MM.1S (cell line): ENCODE measurements at regions not wholly inside any gene's neighbourhood (a gene's known extent, or its start where the extent isn't known, plus 50 kb on each side); places are given as distances from the start of the nearest gene placed in this dataset.

Experiments
- DNase-seq: peaks from one replicate; pipeline ENCODE4 v3.0.0-alpha.2; 2015
- H2AFZ ChIP-seq: fragments of 300-600 bp; sonication (generic); 2 replicates; pipeline ENCODE4 v1.6.0; 2016; ENCODE audit warnings: antibody characterized with exemption, low read length
- H3F3A ChIP-seq: fragments of 300-600 bp; sonication (generic); 2 replicates; pipeline ENCODE4 v1.6.1; 2016; ENCODE audit warnings: mild to moderate bottlenecking, antibody characterized with exemption, low read length, moderate library complexity, mixed read lengths; ENCODE audit not compliant: insufficient read depth
- H3K27ac ChIP-seq: fragments of 300-600 bp; sonication (generic); 2 replicates; pipeline ENCODE4 v1.5.1; 2016; ENCODE audit warnings: mild to moderate bottlenecking, low read length
- H3K27me3 ChIP-seq: fragments of 300-600 bp; sonication (generic); replicated peaks from 2 replicates; pipeline ENCODE4 v1.6.0; 2016; ENCODE audit warnings: low read length; ENCODE audit not compliant: insufficient read depth
- H3K36me3 ChIP-seq: fragments of 300-600 bp; sonication (generic); replicated peaks from 2 replicates; pipeline ENCODE4 v1.6.1; 2016; ENCODE audit warnings: mild to moderate bottlenecking, low read length, mixed read lengths; ENCODE audit not compliant: insufficient read depth
- H3K4me1 ChIP-seq: fragments of 300-600 bp; sonication (generic); 2 replicates; pipeline ENCODE4 v1.6.1; 2016; ENCODE audit warnings: low read length, mixed read lengths
- H3K4me2 ChIP-seq: fragments of 300-600 bp; sonication (generic); 2 replicates; pipeline ENCODE4 v1.6.0; 2016; ENCODE audit warnings: low read depth, low read length
- H3K4me3 ChIP-seq: fragments of 300-600 bp; sonication (generic); 2 replicates; pipeline ENCODE4 v1.5.1; 2016; ENCODE audit warnings: low read length, mixed read lengths
- H3K79me2 ChIP-seq: fragments of 300-600 bp; sonication (generic); 2 replicates; pipeline ENCODE4 v1.6.1; 2016; ENCODE audit warnings: mixed run types, low read length, mixed read lengths
- H3K9ac ChIP-seq: fragments of 300-600 bp; sonication (generic); 2 replicates; pipeline ENCODE4 v1.6.1; 2016; ENCODE audit warnings: low read length, mixed read lengths
- H3K9me2 ChIP-seq: fragments of 300-600 bp; sonication (generic); replicated peaks from 2 replicates; pipeline ENCODE4 v1.6.1; 2016; ENCODE audit warnings: mild to moderate bottlenecking, low read length, mixed read lengths; ENCODE audit not compliant: insufficient read depth
- H3K9me3 ChIP-seq: fragments of 300-600 bp; sonication (generic); replicated peaks from 2 replicates; pipeline ENCODE4 v1.6.1; 2016; ENCODE audit warnings: mild to moderate bottlenecking, low read length, mixed read lengths; ENCODE audit not compliant: insufficient read depth
- H4K20me1 ChIP-seq: fragments of 300-600 bp; sonication (generic); 2 replicates; pipeline ENCODE4 v1.6.1; 2016; ENCODE audit warnings: mild to moderate bottlenecking, low read length, moderate library complexity, mixed read lengths; ENCODE audit not compliant: insufficient read depth
- CTCF ChIP-seq: fragments of 300-600 bp; sonication (generic); IDR thresholded peaks from 2 replicates; pipeline ENCODE4 v1.5.1; 2016; ENCODE audit warnings: antibody characterized with exemption, low read length, mixed read lengths
- EZH2 ChIP-seq: fragments of 300-600 bp; sonication (generic); optimal IDR thresholded peaks from 2 replicates; pipeline ENCODE3; 2017; ENCODE audit warnings: low read depth, mild to moderate bottlenecking, antibody characterized with exemption, low read length, mixed read lengths
- EZH2phosphoT487 ChIP-seq: fragments of 300-600 bp; sonication (generic); IDR thresholded peaks from 2 replicates; pipeline ENCODE4 v1.6.1; 2018; ENCODE audit warnings: antibody characterized with exemption, low read length

- Histone ChIP-seq H3K9me2 (no peaks in the 10 kb centered on the region), H3K4me1 (no peaks in the 10 kb centered on the region), H3F3A (no peaks in the 10 kb centered on the region), H3K27ac (no peak overlapping the region), H3K27me3 (no peaks in the 10 kb centered on the region), H3K36me3 (no peaks in the 10 kb centered on the region), H3K9ac (no peak overlapping the region), H4K20me1 (no peaks in the 10 kb centered on the region), H3K79me2 (no peaks in the 10 kb centered on the region), H2AFZ (no peak overlapping the region), H3K9me3 (no peaks in the 10 kb centered on the region), H3K4me3 (no peak overlapping the region), H3K4me2 (no peak overlapping the region)
- no peak for TF ChIP-seq EZH2
- no peak for TF ChIP-seq CTCF
- TF ChIP-seq EZH2phosphoT487: no peak
- no peak for DNase-seq
Observed at GRCh38 chr2:228673876-228674554, 492.5 kb upstream of the SPHKAP start.

GRCh38 chr2:228669690-228670089 lies 488.2 kb upstream of the SPHKAP start:
- Histone ChIP-seq H3K27me3 (no peaks in the 10 kb centered on the region), H3K79me2 (no peaks in the 10 kb centered on the region), H3K4me3 (no peak overlapping the region), H3K4me2 (no peak overlapping the region), H4K20me1 (no peaks in the 10 kb centered on the region), H2AFZ (no peak overlapping the region), H3K36me3 (no peaks in the 10 kb centered on the region), H3K9ac (no peak overlapping the region), H3K27ac (no peak overlapping the region), H3K4me1 (no peaks in the 10 kb centered on the region), H3K9me3 (no peaks in the 10 kb centered on the region), H3F3A (no peaks in the 10 kb centered on the region), H3K9me2 (no peaks in the 10 kb centered on the region)
- TF ChIP-seq EZH2phosphoT487 (no peak), CTCF (no peak), EZH2 (no peak)
- no peak for DNase-seq

GRCh38 chr2:228665232-228665631 lies 483.7 kb upstream of the SPHKAP start:
- no peak overlapping the region for H3K9ac ChIP-seq
- H2AFZ ChIP-seq: no peak overlapping the region
- no peak overlapping the region for H3K4me2 ChIP-seq
- H4K20me1 ChIP-seq: no peaks in the 10 kb centered on the region
- no peaks in the 10 kb centered on the region for H3K27me3 ChIP-seq
- DNase-seq: no peak
- H3K9me2 ChIP-seq: no peaks in the 10 kb centered on the region
- H3K27ac ChIP-seq: no peak overlapping the region
- no peaks in the 10 kb centered on the region for H3K4me1 ChIP-seq
- no peaks in the 10 kb centered on the region for H3F3A ChIP-seq
- no peak overlapping the region for H3K4me3 ChIP-seq
- H3K79me2 ChIP-seq: no peaks in the 10 kb centered on the region
- TF ChIP-seq EZH2phosphoT487: no peak
- no peak for TF ChIP-seq EZH2
- no peak for TF ChIP-seq CTCF
- no peaks in the 10 kb centered on the region for H3K9me3 ChIP-seq
- H3K36me3 ChIP-seq: no peaks in the 10 kb centered on the region
